Activated B cell treated with CpG ODN at 0.5 μM for 24 hours (primary cell): ENCODE measurements at regions not wholly inside any gene's neighbourhood (a gene's known extent, or its start where the extent isn't known, plus 50 kb on each side); places are given as distances from the start of the nearest gene placed in this dataset.

Source experiments
- ATAC-seq: fragments of 200-7000 bp; cut with Tn5 transposase; one replicate; pipeline ENCODE4 v1.10.0; 2021; ENCODE audit warnings: low read depth, mild to moderate bottlenecking, moderate library complexity
- CTCF ChIA-PET: fragments of 350-600 bp; sonication (Branson Sonifier 250); formaldehyde crosslinking; loops from one replicate; lab custom pipeline; 2021; ENCODE audit warnings: antibody characterized with exemption; lab: Charles Lee
- POLR2A ChIA-PET: fragments of 350-600 bp; sonication (Branson Sonifier 250); formaldehyde crosslinking; loops from one replicate; lab custom pipeline; 2021; ENCODE audit warnings: antibody characterized with exemption; lab: Charles Lee
- DNase-seq: peaks from one replicate; pipeline ENCODE4 v3.0.0; 2022
- H3K27ac Mint-ChIP-seq: one replicate; pipeline ENCODE4 v1.8.0; 2020; ENCODE audit warnings: mixed read lengths
- H3K27me3 Mint-ChIP-seq: one replicate; pipeline ENCODE4 v1.8.0; 2021; ENCODE audit warnings: mixed read lengths
- H3K36me3 Mint-ChIP-seq: one replicate; pipeline ENCODE4 v1.8.0; 2021; ENCODE audit warnings: low read depth, mixed read lengths
- H3K4me1 Mint-ChIP-seq: one replicate; pipeline ENCODE4 v1.8.0; 2021; ENCODE audit warnings: mixed read lengths
- H3K4me3 Mint-ChIP-seq: one replicate; pipeline ENCODE4 v1.8.0; 2020; ENCODE audit warnings: mild to moderate bottlenecking, mixed read lengths
- H3K9me3 Mint-ChIP-seq: one replicate; pipeline ENCODE4 v1.8.0; 2020; ENCODE audit warnings: mixed read lengths
- CTCF ChIP-seq: fragments of 200-600 bp; IDR thresholded peaks from one replicate; pipeline ENCODE4 v1.8.0; 2022; ENCODE audit warnings: antibody characterized with exemption, mild to moderate bottlenecking
- intact Hi-C: fragments of 100-400 bp; cut with micrococcal nuclease; formaldehyde crosslinking; loops from one replicate; pipeline ENCODE4 v1.15.1; 2024

GRCh38 chr7:1348823-1349335, 110.4 kb downstream of the MICALL2 start:
- no peaks in the 10 kb centered on the region for H3K4me1 Mint-ChIP-seq
- no peak overlapping the region for H3K4me3 Mint-ChIP-seq

GRCh38 chr7:1349351-1349761, 109.9 kb downstream of the MICALL2 start:
- CTCF ChIA-PET: no interaction called here
- no peak overlapping the region for H3K27ac Mint-ChIP-seq
- no peaks in the 10 kb centered on the region for H3K4me1 Mint-ChIP-seq
- no peaks in the 10 kb centered on the region for H3K9me3 Mint-ChIP-seq
- POLR2A ChIA-PET: no interaction called here
- intact Hi-C loops: no loop called here
- ATAC-seq (no peak), DNase-seq (no peak)
- H3K36me3 Mint-ChIP-seq: no peaks in the 10 kb centered on the region
- H3K4me3 Mint-ChIP-seq: no peak overlapping the region
- no peak for TF ChIP-seq CTCF
- H3K27me3 Mint-ChIP-seq: peaks cover 9% of the 10 kb centered on the region

More at GRCh38 chr7:1348823-1349335, 110.4 kb downstream of the MICALL2 start:
- H3K27ac Mint-ChIP-seq: no peak overlapping the region
- ChIA-PET POLR2A (no interaction called here), CTCF (no interaction called here)
- no peak for DNase-seq
- H3K9me3 Mint-ChIP-seq: no peaks in the 10 kb centered on the region
- intact Hi-C loops: no loop called here
- TF ChIP-seq CTCF: no peak
- ATAC-seq: no peak
- H3K36me3 Mint-ChIP-seq: no peaks in the 10 kb centered on the region
- H3K27me3 Mint-ChIP-seq: peaks cover 9% of the 10 kb centered on the region

- Mint-ChIP-seq H3K27ac (no peak overlapping the region), H3K36me3 (no peaks in the 10 kb centered on the region), H3K9me3 (no peaks in the 10 kb centered on the region), H3K4me3 (no peak overlapping the region), H3K27me3 (peaks cover 10% of the 10 kb centered on the region), H3K4me1 (no peaks in the 10 kb centered on the region)
- no peak for ATAC-seq
- ChIA-PET POLR2A (no interaction called here), CTCF (no interaction called here)
- intact Hi-C loops: no loop called here
- no peak for TF ChIP-seq CTCF
- DNase-seq: no peak
These were observed 107.2 kb downstream of the MICALL2 start for GRCh38 chr7:1351881-1352625.

GRCh38 chr7:1352656-1353271, 106.5 kb downstream of the MICALL2 start:
- Mint-ChIP-seq H3K27ac (no peak overlapping the region), H3K9me3 (no peaks in the 10 kb centered on the region), H3K4me3 (no peak overlapping the region), H3K36me3 (no peaks in the 10 kb centered on the region), H3K27me3 (peaks cover 7% of the 10 kb centered on the region), H3K4me1 (no peaks in the 10 kb centered on the region)
- ATAC-seq: no peak
- intact Hi-C loops: no loop called here
- ChIA-PET POLR2A (no interaction called here), CTCF (no interaction called here)
- no peak for DNase-seq
- TF ChIP-seq CTCF: no peak

GRCh38 chr7:1354661-1355567, 104.4 kb downstream of the MICALL2 start:
- intact Hi-C loops: no loop called here
- no peaks in the 10 kb centered on the region for H3K36me3 Mint-ChIP-seq
- H3K9me3 Mint-ChIP-seq: no peaks in the 10 kb centered on the region
- H3K4me1 Mint-ChIP-seq: no peaks in the 10 kb centered on the region
- DNase-seq (no peak), ATAC-seq (no peak)
- ChIA-PET POLR2A (no interaction called here), CTCF (no interaction called here)
- no peak overlapping the region for H3K4me3 Mint-ChIP-seq
- no peak for TF ChIP-seq CTCF
- H3K27ac Mint-ChIP-seq: no peak overlapping the region
- peaks cover 4% of the 10 kb centered on the region for H3K27me3 Mint-ChIP-seq
